SIG-M5 (cell line): ENCODE measurements at regions not wholly inside any gene's neighbourhood (a gene's known extent, or its start where the extent isn't known, plus 50 kb on each side); places are given as distances from the start of the nearest gene placed in this dataset.

Experiments used
- DNase-seq: peaks from one replicate; lab custom pipeline; 2025; lab: John Stamatoyannopoulos, UW

- no peak for DNase-seq
Measured at GRCh38 chr17:63381101-63381729, 64.9 kb downstream of the CYB561 start.

- no peak for DNase-seq
Measured at GRCh38 chr17:63382136-63382535, 64.0 kb downstream of the CYB561 start.
